ENCODE measurements at regions not wholly inside any gene's neighbourhood (a gene's known extent, or its start where the extent isn't known, plus 50 kb on each side); places are given as distances from the start of the nearest gene placed in this dataset.
"Not testable (repeated sequence)": the region's sequence is repeated elsewhere in the genome, so short reads cannot be mapped to it uniquely, and the experiment has no call there.

GRCh38 chr3:194870394-194871110 lies 184.9 kb downstream of the FAM43A start:
- H3K27ac Mint-ChIP-seq = peak overlapping the region; percentile 93
- no peak for DNase-seq (ENCODE audit: extremely low spot score, unreplicated experiment)
- no peak for TF ChIP-seq CTCF (conservative IDR thresholded peaks at IDR 0.05)
- H3K4me1 Mint-ChIP-seq (ENCODE audit: unreplicated experiment) = peaks cover 26% of the 10 kb centered on the region
- H3K9me3 Mint-ChIP-seq = no peaks in the 10 kb centered on the region
- peaks cover 4% of the 10 kb centered on the region for H3K27me3 Mint-ChIP-seq
- no peak overlapping the region for H3K4me3 Mint-ChIP-seq
- H3K36me3 Mint-ChIP-seq = peaks cover 3% of the 10 kb centered on the region

GRCh38 chr3:194871143-194871863 lies 185.6 kb downstream of the FAM43A start:
- Mint-ChIP-seq H3K4me3 (peak overlapping the region; percentile 69), H3K27me3 (peaks cover 6% of the 10 kb centered on the region), H3K36me3 (peaks cover 3% of the 10 kb centered on the region), H3K4me1 (ENCODE audit: unreplicated experiment) (peaks cover 26% of the 10 kb centered on the region), H3K27ac (peak overlapping the region; percentile 93), H3K9me3 (no peaks in the 10 kb centered on the region)
- peak; percentile 77 for DNase-seq (ENCODE audit: extremely low spot score, unreplicated experiment)
- TF ChIP-seq CTCF (conservative IDR thresholded peaks at IDR 0.05) = no peak

- no peaks in the 10 kb centered on the region for H3K9me3 Mint-ChIP-seq
- TF ChIP-seq CTCF (conservative IDR thresholded peaks at IDR 0.05) = no peak
- peaks cover 3% of the 10 kb centered on the region for H3K36me3 Mint-ChIP-seq
Observed at GRCh38 chr3:194871864-194872668, 186.4 kb downstream of the FAM43A start.

GRCh38 chr3:194872669-194872977 lies 186.9 kb downstream of the FAM43A start:
- H3K4me1 Mint-ChIP-seq (ENCODE audit: unreplicated experiment) = peaks cover 26% of the 10 kb centered on the region
- H3K27ac Mint-ChIP-seq = peak overlapping the region; percentile 93
- H3K4me3 Mint-ChIP-seq = no peak overlapping the region
- TF ChIP-seq CTCF (conservative IDR thresholded peaks at IDR 0.05) = no peak
- H3K9me3 Mint-ChIP-seq = no peaks in the 10 kb centered on the region
- DNase-seq (ENCODE audit: extremely low spot score, unreplicated experiment) = no peak
- peaks cover 3% of the 10 kb centered on the region for H3K36me3 Mint-ChIP-seq
- peaks cover 13% of the 10 kb centered on the region for H3K27me3 Mint-ChIP-seq

More at GRCh38 chr3:194871864-194872668, 186.4 kb downstream of the FAM43A start:
- Mint-ChIP-seq H3K4me3 (peak overlapping the region; percentile 69), H3K27ac (peak overlapping the region; percentile 93), H3K4me1 (ENCODE audit: unreplicated experiment) (peaks cover 26% of the 10 kb centered on the region), H3K27me3 (peaks cover 8% of the 10 kb centered on the region)
- no peak for DNase-seq (ENCODE audit: extremely low spot score, unreplicated experiment)

GRCh38 chr3:194873474-194873873 lies 187.8 kb downstream of the FAM43A start:
- not testable (repeated sequence) for H3K27ac Mint-ChIP-seq, H3K36me3 Mint-ChIP-seq, H3K9me3 Mint-ChIP-seq, H3K4me3 Mint-ChIP-seq
- Mint-ChIP-seq H3K4me1 (ENCODE audit: unreplicated experiment) (peaks cover 31% of the 10 kb centered on the region), H3K27me3 (peaks cover 16% of the 10 kb centered on the region)
- DNase-seq (ENCODE audit: extremely low spot score, unreplicated experiment) = peak; percentile 16
